Muscle layer of colon (tissue), 2 donors: ENCODE measurements at regions not wholly inside any gene's neighbourhood (a gene's known extent, or its start where the extent isn't known, plus 50 kb on each side); places are given as distances from the start of the nearest gene placed in this dataset.
"Not testable (repeated sequence)": the region's sequence is repeated elsewhere in the genome, so short reads cannot be mapped to it uniquely, and the experiment has no call there.

ENCODE experiments used
- H3K27ac ChIP-seq: one replicate; pipeline ENCODE4 v1.7.0; 2013; ENCODE audit warnings: low read depth, mild to moderate bottlenecking, low read length, moderate library complexity
- H3K27me3 ChIP-seq, 2 donors: one replicate each; pipeline ENCODE4 v1.7.0; 2013; ENCODE audit warnings: low read length in 2 of 2, mild to moderate bottlenecking in 2 of 2; ENCODE audit not compliant: insufficient read depth in 2 of 2, control insufficient read depth in 1 of 2
- H3K36me3 ChIP-seq: one replicate; pipeline ENCODE4 v1.7.0; 2013; ENCODE audit warnings: mild to moderate bottlenecking, low read length; ENCODE audit not compliant: insufficient read depth
- H3K4me1 ChIP-seq: one replicate; pipeline ENCODE4 v1.7.0; 2013; ENCODE audit warnings: mild to moderate bottlenecking, low read length; ENCODE audit not compliant: insufficient read depth
- H3K4me3 ChIP-seq, 2 donors: one replicate each; pipeline ENCODE4 v1.7.0; 2013; ENCODE audit warnings: low read length in 2 of 2, low read depth in 1 of 2, mild to moderate bottlenecking in 1 of 2, moderate library complexity in 1 of 2
- H3K9ac ChIP-seq: one replicate; pipeline ENCODE4 v1.7.0; 2013; ENCODE audit warnings: low read length
- H3K9me3 ChIP-seq: one replicate; pipeline ENCODE4 v1.7.0; 2013; ENCODE audit warnings: mild to moderate bottlenecking, low read length
- donor health status: abdominal sarcoma.
- donor health status: Adenocarcinoma of cecum.

DNA sequence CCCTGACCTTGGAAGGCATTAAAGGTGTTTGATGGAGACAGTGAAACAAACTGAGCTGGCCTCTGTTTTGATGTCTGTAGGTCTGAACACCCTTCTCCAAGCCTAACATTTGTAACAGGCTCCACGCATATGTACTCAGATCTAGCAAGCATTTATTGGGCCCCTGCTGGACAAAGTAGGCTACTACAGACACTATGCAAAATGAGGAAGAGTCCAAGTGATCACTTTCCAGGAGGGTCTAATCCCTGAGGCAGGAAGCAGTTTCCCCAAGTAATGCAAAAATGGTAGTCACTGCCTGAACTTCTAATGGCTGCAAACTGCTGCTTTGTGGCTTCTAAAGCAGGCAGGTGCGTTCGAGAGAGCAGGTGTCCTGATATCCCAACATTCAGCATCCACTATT lies 405.8 kb downstream of the MED13L start:
- Histone ChIP-seq H3K9me3 (no peaks in the 10 kb centered on the region), H3K27ac (no peak overlapping the region), H3K27me3 (peaks cover 4 to 5% of the 10 kb centered on the region in 2 donors), H3K9ac (no peak overlapping the region), H3K4me1 (no peaks in the 10 kb centered on the region), H3K36me3 (no peaks in the 10 kb centered on the region), H3K4me3 (no peak overlapping the region)

- Histone ChIP-seq H3K4me1 (no peaks in the 10 kb centered on the region), H3K9me3 (no peaks in the 10 kb centered on the region), H3K27ac (no peak overlapping the region), H3K36me3 (no peaks in the 10 kb centered on the region), H3K4me3 (no peak overlapping the region), H3K9ac (no peak overlapping the region), H3K27me3 (peaks cover 4 to 5% of the 10 kb centered on the region in 2 donors)
Measured at GRCh38 chr12:115870510-115870909, 407.0 kb downstream of the MED13L start.

- Histone ChIP-seq H3K9me3 (no peaks in the 10 kb centered on the region), H3K4me1 (no peaks in the 10 kb centered on the region), H3K9ac (no peak overlapping the region), H3K4me3 (no peak overlapping the region), H3K36me3 (no peaks in the 10 kb centered on the region), H3K27ac (no peak overlapping the region), H3K27me3 (peaks cover 4 to 5% of the 10 kb centered on the region in 2 donors)
Measured at GRCh38 chr12:115870021-115870420, 407.5 kb downstream of the MED13L start.

GRCh38 chr12:115869604-115870003 lies 407.9 kb downstream of the MED13L start:
- H3K27ac ChIP-seq = no peak overlapping the region
- no peaks in the 10 kb centered on the region for H3K9me3 ChIP-seq
- H3K27me3 ChIP-seq = peaks cover 4 to 5% of the 10 kb centered on the region in 2 donors
- no peak overlapping the region for H3K4me3 ChIP-seq
- H3K4me1 ChIP-seq = no peaks in the 10 kb centered on the region
- no peaks in the 10 kb centered on the region for H3K36me3 ChIP-seq
- no peak overlapping the region for H3K9ac ChIP-seq

- Histone ChIP-seq H3K9me3 (no peaks in the 10 kb centered on the region), H3K9ac (no peak overlapping the region), H3K27ac (no peak overlapping the region)
Measured at GRCh38 chr12:115868624-115869023, 408.9 kb downstream of the MED13L start.

DNA sequence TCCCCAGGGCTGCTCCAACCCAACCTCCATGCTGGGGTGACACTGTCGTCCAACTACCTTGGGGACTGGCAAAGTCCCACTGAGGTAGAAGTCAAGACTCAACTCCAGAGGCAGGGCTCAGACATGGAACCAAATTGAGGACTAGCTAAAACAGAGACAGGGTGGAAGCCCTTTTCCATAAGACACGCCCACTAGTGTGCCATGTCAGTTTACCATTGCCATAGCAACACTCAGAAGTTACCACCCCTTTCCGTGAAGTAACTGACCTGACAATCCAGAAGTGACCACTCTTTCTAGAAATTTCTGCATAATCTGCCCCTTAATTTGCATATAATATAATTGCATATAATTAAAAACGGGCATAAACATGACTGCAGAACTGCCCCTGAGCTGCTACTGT lies 409.6 kb downstream of the MED13L start:
- Histone ChIP-seq H3K36me3 (no peaks in the 10 kb centered on the region), H3K4me3 (no peak overlapping the region), H3K27me3 (peaks cover 4 to 5% of the 10 kb centered on the region in 2 donors), H3K4me1 (no peaks in the 10 kb centered on the region), H3K27ac (no peak overlapping the region), H3K9me3 (no peaks in the 10 kb centered on the region), H3K9ac (no peak overlapping the region)

More at GRCh38 chr12:115868624-115869023, 408.9 kb downstream of the MED13L start:
- peaks cover 4 to 5% of the 10 kb centered on the region in 2 donors for H3K27me3 ChIP-seq
- H3K36me3 ChIP-seq = no peaks in the 10 kb centered on the region
- no peaks in the 10 kb centered on the region for H3K4me1 ChIP-seq
- no peak overlapping the region for H3K4me3 ChIP-seq

- Histone ChIP-seq H3K4me3 (no peak overlapping the region), H3K27ac (no peak overlapping the region), H3K9me3 (no peaks in the 10 kb centered on the region), H3K27me3 (peaks cover 4 to 5% of the 10 kb centered on the region in 2 donors), H3K9ac (no peak overlapping the region), H3K4me1 (no peaks in the 10 kb centered on the region), H3K36me3 (no peaks in the 10 kb centered on the region)
Measured at GRCh38 chr12:115866909-115867525, 410.5 kb downstream of the MED13L start.

GRCh38 chr12:115866281-115866680 lies 411.2 kb downstream of the MED13L start:
- H3K9ac ChIP-seq, H3K4me1 ChIP-seq, H3K27me3 ChIP-seq, H3K9me3 ChIP-seq, H3K36me3 ChIP-seq, H3K4me3 ChIP-seq, H3K27ac ChIP-seq: not testable (repeated sequence)

DNA sequence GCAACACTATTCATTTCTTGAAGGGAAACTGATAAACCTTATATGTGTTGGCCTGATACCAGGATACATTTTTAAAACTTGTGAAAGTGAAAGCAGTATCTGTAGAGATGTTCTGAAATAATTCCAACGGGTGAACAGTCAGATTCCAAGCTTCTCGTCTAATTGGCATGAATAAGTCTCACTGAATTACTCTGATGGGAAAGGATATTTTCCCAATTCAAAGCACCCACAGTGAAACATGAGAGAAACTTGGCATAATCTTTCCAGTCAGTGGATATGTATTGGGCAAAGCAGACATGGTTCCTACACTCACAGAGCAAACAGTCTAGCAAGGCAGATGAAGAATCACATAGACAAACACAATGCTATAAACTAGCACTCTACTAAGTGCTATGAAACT lies 413.1 kb downstream of the MED13L start:
- no peak overlapping the region for H3K27ac ChIP-seq
- no peak overlapping the region for H3K4me3 ChIP-seq
- no peaks in the 10 kb centered on the region for H3K4me1 ChIP-seq
- no peaks in the 10 kb centered on the region for H3K9me3 ChIP-seq
- H3K36me3 ChIP-seq = no peaks in the 10 kb centered on the region
- no peak overlapping the region for H3K9ac ChIP-seq
- peaks cover 3 to 4% of the 10 kb centered on the region in 2 donors for H3K27me3 ChIP-seq

- H3K27me3 ChIP-seq = no peaks in the 10 kb centered on the region
- H3K4me1 ChIP-seq = no peaks in the 10 kb centered on the region
Measured at GRCh38 chr12:115860619-115861018, 416.9 kb downstream of the MED13L start.

DNA sequence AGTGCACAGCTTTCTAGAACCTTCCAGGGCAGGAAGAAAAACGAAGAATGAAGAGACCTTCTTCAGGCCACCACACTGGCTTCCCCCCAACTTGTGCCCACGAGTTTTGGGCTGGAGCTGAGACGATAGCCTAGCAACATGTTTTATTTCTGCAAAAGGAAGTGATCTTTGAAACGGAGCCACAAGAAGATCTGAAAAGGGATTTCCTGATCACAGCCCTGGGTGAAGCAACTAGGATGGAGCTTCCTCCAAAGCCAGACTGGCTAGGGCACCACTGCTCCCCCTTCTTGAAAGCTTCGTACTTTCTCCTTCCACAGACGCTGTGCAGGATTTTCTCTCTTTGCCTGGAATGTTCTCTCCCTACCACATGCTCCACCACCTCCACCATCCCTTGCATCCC lies 418.3 kb downstream of the MED13L start:
- no peaks in the 10 kb centered on the region for H3K9me3 ChIP-seq
- no peak overlapping the region for H3K9ac ChIP-seq
- no peaks in the 10 kb centered on the region for H3K4me1 ChIP-seq
- H3K4me3 ChIP-seq = no peak overlapping the region
- no peaks in the 10 kb centered on the region for H3K27me3 ChIP-seq
- no peaks in the 10 kb centered on the region for H3K36me3 ChIP-seq
- no peak overlapping the region for H3K27ac ChIP-seq

More at GRCh38 chr12:115860619-115861018, 416.9 kb downstream of the MED13L start:
- Histone ChIP-seq H3K9ac (no peak overlapping the region), H3K36me3 (no peaks in the 10 kb centered on the region), H3K9me3 (no peaks in the 10 kb centered on the region), H3K4me3 (no peak overlapping the region), H3K27ac (no peak overlapping the region)

GRCh38 chr12:115857923-115858322 lies 419.6 kb downstream of the MED13L start:
- H3K4me1 ChIP-seq = no peaks in the 10 kb centered on the region
- H3K9me3 ChIP-seq = no peaks in the 10 kb centered on the region
- H3K27me3 ChIP-seq = no peaks in the 10 kb centered on the region
- H3K9ac ChIP-seq = no peak overlapping the region
- no peaks in the 10 kb centered on the region for H3K36me3 ChIP-seq
- H3K27ac ChIP-seq = no peak overlapping the region
- H3K4me3 ChIP-seq = no peak overlapping the region
